HG03159 (cell line): ENCODE measurements at regions not wholly inside any gene's neighbourhood (a gene's known extent, or its start where the extent isn't known, plus 50 kb on each side); places are given as distances from the start of the nearest gene placed in this dataset.
"Not testable (repeated sequence)": the region's sequence is repeated elsewhere in the genome, so short reads cannot be mapped to it uniquely, and the experiment has no call there.

ENCODE experiments used
- ATAC-seq: cut with Tn5 transposase; IDR thresholded peaks from one replicate; pipeline ENCODE4 v1.9.1; 2021; ENCODE audit warnings: mild to moderate bottlenecking, moderate library complexity; ENCODE audit not compliant: unreplicated experiment

GRCh38 chr1:81738875-81739274, 61.9 kb upstream of the ADGRL2 start:
- ATAC-seq = no peak

- no peak for ATAC-seq
Observed at GRCh38 chr1:81733480-81733879, 67.3 kb upstream of the ADGRL2 start.

- no peak for ATAC-seq
Observed at GRCh38 chr1:81731989-81732388, 68.7 kb upstream of the ADGRL2 start.

GRCh38 chr1:81730881-81731280, 69.9 kb upstream of the ADGRL2 start:
- ATAC-seq = peak; percentile 55

GRCh38 chr1:81730299-81730698, 70.4 kb upstream of the ADGRL2 start:
- not testable (repeated sequence) for ATAC-seq

- ATAC-seq = no peak
Observed at GRCh38 chr1:81729818-81730217, 70.9 kb upstream of the ADGRL2 start.

GRCh38 chr1:81729239-81729638, 71.5 kb upstream of the ADGRL2 start:
- no peak for ATAC-seq

GRCh38 chr1:81725823-81726222, 74.9 kb upstream of the ADGRL2 start:
- ATAC-seq = no peak

- ATAC-seq = not testable (repeated sequence)
Observed at GRCh38 chr1:81722631-81723328, 78.0 kb upstream of the ADGRL2 start.

- ATAC-seq = not testable (repeated sequence)
Observed at GRCh38 chr1:81720256-81720655, 80.5 kb upstream of the ADGRL2 start.

GRCh38 chr1:81717230-81717629, 83.5 kb upstream of the ADGRL2 start:
- ATAC-seq = no peak

- ATAC-seq = no peak
Observed at GRCh38 chr1:81715391-81715790, 85.3 kb upstream of the ADGRL2 start.

- ATAC-seq = no peak
Observed at GRCh38 chr1:81714636-81715035, 86.1 kb upstream of the ADGRL2 start.

- no peak for ATAC-seq
Observed at GRCh38 chr1:81712425-81712824, 88.3 kb upstream of the ADGRL2 start.

GRCh38 chr1:81710857-81711256, 89.9 kb upstream of the ADGRL2 start:
- no peak for ATAC-seq

- no peak for ATAC-seq
Observed at GRCh38 chr1:81708250-81708649, 92.5 kb upstream of the ADGRL2 start.

GRCh38 chr1:81706650-81707435, 93.9 kb upstream of the ADGRL2 start:
- no peak for ATAC-seq

- ATAC-seq = no peak
Observed at GRCh38 chr1:81703756-81704463, 96.8 kb upstream of the ADGRL2 start.

- ATAC-seq = no peak
Observed at GRCh38 chr1:81703391-81703755, 97.4 kb upstream of the ADGRL2 start.

- no peak for ATAC-seq
Observed at GRCh38 chr1:81702903-81703302, 97.8 kb upstream of the ADGRL2 start.

GRCh38 chr1:81702079-81702715, 98.5 kb upstream of the ADGRL2 start:
- no peak for ATAC-seq
